ENCODE measurements at regions not wholly inside any gene's neighbourhood (a gene's known extent, or its start where the extent isn't known, plus 50 kb on each side); places are given as distances from the start of the nearest gene placed in this dataset.
"Not testable (repeated sequence)": the region's sequence is repeated elsewhere in the genome, so short reads cannot be mapped to it uniquely, and the experiment has no call there.

GRCh38 chr2:34849827-34850226, 1250.7 kb upstream of the FAM98A start:
- ATAC-seq, result no peak

GRCh38 chr2:34848691-34849090, 1249.6 kb upstream of the FAM98A start:
- intact Hi-C loops (cut with DNase I), result no loop called here

More at GRCh38 chr2:34849827-34850226, 1250.7 kb upstream of the FAM98A start:
- intact Hi-C loops (cut with DNase I), result no loop called here
- no peak for DNase-seq

GRCh38 chr2:34848132-34848531, 1249.0 kb upstream of the FAM98A start:
- DNase-seq, result no peak
- intact Hi-C loops (cut with DNase I), result no loop called here
- no peak for ATAC-seq

More at GRCh38 chr2:34848691-34849090, 1249.6 kb upstream of the FAM98A start:
- no peak for DNase-seq
- no peak for ATAC-seq

GRCh38 chr2:34844629-34845028, 1245.5 kb upstream of the FAM98A start:
- no peak for ATAC-seq
- intact Hi-C loops (cut with DNase I), result no loop called here
- no peak for DNase-seq

GRCh38 chr2:34838408-34838807, 1239.3 kb upstream of the FAM98A start:
- DNase-seq (no peak), ATAC-seq (no peak)
- intact Hi-C loops (cut with DNase I), result no loop called here

GRCh38 chr2:34836361-34836760, 1237.3 kb upstream of the FAM98A start:
- no peak for ATAC-seq
- intact Hi-C loops (cut with DNase I), result no loop called here

GRCh38 chr2:34831096-34831495, 1232.0 kb upstream of the FAM98A start:
- intact Hi-C loops (cut with DNase I), result no loop called here
- ATAC-seq (no peak), DNase-seq (no peak)

More at GRCh38 chr2:34836361-34836760, 1237.3 kb upstream of the FAM98A start:
- DNase-seq, result no peak

- intact Hi-C loops (cut with DNase I), result no loop called here
- ATAC-seq (no peak), DNase-seq (no peak)
Observed at GRCh38 chr2:34828481-34828880, 1229.4 kb upstream of the FAM98A start.

- intact Hi-C loops (cut with DNase I), result no loop called here
Observed at GRCh38 chr2:34827398-34827797, 1228.3 kb upstream of the FAM98A start.

GRCh38 chr2:34825686-34826085, 1226.6 kb upstream of the FAM98A start:
- ATAC-seq, result no peak
- no peak for DNase-seq
- intact Hi-C loops (cut with DNase I), result no loop called here

More at GRCh38 chr2:34827398-34827797, 1228.3 kb upstream of the FAM98A start:
- DNase-seq (no peak), ATAC-seq (no peak)

- DNase-seq (no peak), ATAC-seq (no peak)
- intact Hi-C loops (cut with DNase I), result no loop called here
Observed at GRCh38 chr2:34822616-34823015, 1223.5 kb upstream of the FAM98A start.

GRCh38 chr2:34815052-34815741, 1216.1 kb upstream of the FAM98A start:
- intact Hi-C loops (cut with DNase I), result no loop called here
- DNase-seq, result no peak
- no peak for ATAC-seq

- intact Hi-C loops (cut with DNase I), result no loop called here
- DNase-seq (no peak), ATAC-seq (no peak)
Observed at GRCh38 chr2:34810456-34810855, 1211.4 kb upstream of the FAM98A start.

GRCh38 chr2:34808426-34808825, 1209.3 kb upstream of the FAM98A start:
- no peak for DNase-seq
- intact Hi-C loops (cut with DNase I), result no loop called here
- no peak for ATAC-seq

GRCh38 chr2:34806891-34807290, 1207.8 kb upstream of the FAM98A start:
- no peak for DNase-seq
- intact Hi-C loops (cut with DNase I), result no loop called here
- no peak for ATAC-seq

GRCh38 chr2:34806396-34806795, 1207.3 kb upstream of the FAM98A start:
- no peak for ATAC-seq
- no peak for DNase-seq
- intact Hi-C loops (cut with DNase I), result no loop called here

- intact Hi-C loops (cut with DNase I), result no loop called here
- no peak for ATAC-seq
- DNase-seq, result no peak
Observed at GRCh38 chr2:34799556-34799955, 1200.5 kb upstream of the FAM98A start.

- intact Hi-C loops (cut with DNase I); ATAC-seq; DNase-seq: not testable (repeated sequence)
Observed at GRCh38 chr2:34795586-34795985, 1196.5 kb upstream of the FAM98A start.

GRCh38 chr2:34789169-34789568, 1190.1 kb upstream of the FAM98A start:
- no peak for ATAC-seq
- intact Hi-C loops (cut with DNase I), result no loop called here

GRCh38 chr2:34787341-34787740, 1188.2 kb upstream of the FAM98A start:
- intact Hi-C loops (cut with DNase I), result no loop called here
- ATAC-seq, result no peak
- no peak for DNase-seq

More at GRCh38 chr2:34789169-34789568, 1190.1 kb upstream of the FAM98A start:
- no peak for DNase-seq

GRCh38 chr2:34785206-34785785, 1186.2 kb upstream of the FAM98A start:
- intact Hi-C loops (cut with DNase I), result no loop called here
- no peak for DNase-seq
- ATAC-seq, result no peak
